Upper lobe of right lung (tissue), 1 donor: ENCODE measurements at regions not wholly inside any gene's neighbourhood (a gene's known extent, or its start where the extent isn't known, plus 50 kb on each side); places are given as distances from the start of the nearest gene placed in this dataset.
"Not testable (repeated sequence)": the region's sequence is repeated elsewhere in the genome, so short reads cannot be mapped to it uniquely, and the experiment has no call there.

Experiments used
- ATAC-seq: fragments of 200-7000 bp; cut with Tn5 transposase; one replicate; pipeline ENCODE4 v1.9.1; 2020; ENCODE audit warnings: mild to moderate bottlenecking, moderate library complexity
- DNase-seq: peaks from one replicate; pipeline ENCODE4 v3.0.0-alpha.2; 2020
- H3K27ac ChIP-seq: fragments of 200-600 bp; one replicate; pipeline ENCODE4 v1.8.0; 2022
- H3K27me3 ChIP-seq: fragments of 200-600 bp; one replicate; pipeline ENCODE4 v1.8.0; 2022; ENCODE audit warnings: mild to moderate bottlenecking
- H3K36me3 ChIP-seq: fragments of 200-600 bp; one replicate; pipeline ENCODE4 v1.8.0; 2022
- H3K4me1 ChIP-seq: fragments of 200-600 bp; one replicate; pipeline ENCODE4 v1.8.0; 2022
- H3K4me3 ChIP-seq: fragments of 200-600 bp; one replicate; pipeline ENCODE4 v1.8.0; 2022; ENCODE audit warnings: mild to moderate bottlenecking
- H3K9me3 ChIP-seq: fragments of 200-600 bp; one replicate; pipeline ENCODE4 v1.8.0; 2022
- intact Hi-C: fragments of 100-400 bp; cut with DNase I; formaldehyde crosslinking; loops from one replicate; pipeline ENCODE4 v1.11.0; 2022
- TF ChIP-seq, protein P1 (sequence below): fragments of 200-600 bp; IDR thresholded peaks from one replicate; pipeline ENCODE4 v1.8.0; 2022; ENCODE audit warnings: antibody characterized with exemption
- donor health status: DM: no; HTN: yes; CAD: no; lungs with severe emphysema.

DNA sequence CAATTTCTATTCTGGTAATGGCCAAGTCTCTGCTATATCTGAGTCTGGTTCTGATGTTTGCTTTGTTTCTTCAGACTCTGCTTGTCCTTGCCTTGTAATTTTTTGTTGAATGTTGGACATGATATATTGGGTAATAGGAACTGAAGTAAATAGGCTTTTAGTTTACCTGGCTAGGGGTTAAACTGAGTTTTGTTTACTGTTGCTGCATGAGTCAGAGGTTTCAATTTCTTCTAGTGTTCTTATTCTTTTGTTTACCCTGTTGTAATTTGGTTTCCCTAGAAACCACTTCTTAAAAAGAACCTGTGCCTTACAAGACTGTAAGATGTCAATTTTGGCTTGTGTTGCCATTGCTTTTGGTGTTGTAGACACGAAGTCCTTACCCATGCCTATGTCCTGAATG, 285.0 kb upstream of the KCNH7 start:
- intact Hi-C loops, result no loop called here
- TF ChIP-seq, protein P1, sequence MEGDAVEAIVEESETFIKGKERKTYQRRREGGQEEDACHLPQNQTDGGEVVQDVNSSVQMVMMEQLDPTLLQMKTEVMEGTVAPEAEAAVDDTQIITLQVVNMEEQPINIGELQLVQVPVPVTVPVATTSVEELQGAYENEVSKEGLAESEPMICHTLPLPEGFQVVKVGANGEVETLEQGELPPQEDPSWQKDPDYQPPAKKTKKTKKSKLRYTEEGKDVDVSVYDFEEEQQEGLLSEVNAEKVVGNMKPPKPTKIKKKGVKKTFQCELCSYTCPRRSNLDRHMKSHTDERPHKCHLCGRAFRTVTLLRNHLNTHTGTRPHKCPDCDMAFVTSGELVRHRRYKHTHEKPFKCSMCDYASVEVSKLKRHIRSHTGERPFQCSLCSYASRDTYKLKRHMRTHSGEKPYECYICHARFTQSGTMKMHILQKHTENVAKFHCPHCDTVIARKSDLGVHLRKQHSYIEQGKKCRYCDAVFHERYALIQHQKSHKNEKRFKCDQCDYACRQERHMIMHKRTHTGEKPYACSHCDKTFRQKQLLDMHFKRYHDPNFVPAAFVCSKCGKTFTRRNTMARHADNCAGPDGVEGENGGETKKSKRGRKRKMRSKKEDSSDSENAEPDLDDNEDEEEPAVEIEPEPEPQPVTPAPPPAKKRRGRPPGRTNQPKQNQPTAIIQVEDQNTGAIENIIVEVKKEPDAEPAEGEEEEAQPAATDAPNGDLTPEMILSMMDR, result no peak
- H3K9me3 ChIP-seq, result no peaks in the 10 kb centered on the region
- peak; percentile 24 for ATAC-seq
- no peak for DNase-seq
- no peak overlapping the region for H3K27ac ChIP-seq
- no peaks in the 10 kb centered on the region for H3K36me3 ChIP-seq
- H3K27me3 ChIP-seq, result no peaks in the 10 kb centered on the region
- no peaks in the 10 kb centered on the region for H3K4me1 ChIP-seq
- no peak overlapping the region for H3K4me3 ChIP-seq

DNA sequence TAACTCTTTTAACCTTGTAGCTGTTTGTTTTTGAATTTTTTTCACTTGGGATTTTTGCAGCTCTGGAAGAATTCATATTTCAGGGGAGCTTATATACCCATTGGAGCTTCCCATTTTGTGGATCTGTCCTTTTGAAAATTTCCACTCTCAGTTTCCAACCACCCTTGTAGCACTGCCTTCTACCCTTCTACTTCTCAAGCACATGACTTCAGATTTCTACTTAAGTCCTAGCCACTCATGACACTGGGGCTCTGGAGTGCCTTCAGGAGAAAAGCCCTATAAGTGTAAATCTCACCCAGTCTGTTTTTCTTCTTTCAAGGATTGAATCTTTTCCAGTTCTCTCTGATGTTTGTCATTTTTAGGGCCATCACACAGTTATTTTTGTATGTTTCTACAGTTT, 283.7 kb upstream of the KCNH7 start:
- intact Hi-C loops, result no loop called here
- ATAC-seq, result no peak
- TF ChIP-seq, protein P1, result no peak
- no peaks in the 10 kb centered on the region for H3K9me3 ChIP-seq
- no peak overlapping the region for H3K4me3 ChIP-seq
- H3K36me3 ChIP-seq, result no peaks in the 10 kb centered on the region
- no peaks in the 10 kb centered on the region for H3K27me3 ChIP-seq
- H3K27ac ChIP-seq, result no peak overlapping the region
- DNase-seq, result no peak
- no peaks in the 10 kb centered on the region for H3K4me1 ChIP-seq

DNA sequence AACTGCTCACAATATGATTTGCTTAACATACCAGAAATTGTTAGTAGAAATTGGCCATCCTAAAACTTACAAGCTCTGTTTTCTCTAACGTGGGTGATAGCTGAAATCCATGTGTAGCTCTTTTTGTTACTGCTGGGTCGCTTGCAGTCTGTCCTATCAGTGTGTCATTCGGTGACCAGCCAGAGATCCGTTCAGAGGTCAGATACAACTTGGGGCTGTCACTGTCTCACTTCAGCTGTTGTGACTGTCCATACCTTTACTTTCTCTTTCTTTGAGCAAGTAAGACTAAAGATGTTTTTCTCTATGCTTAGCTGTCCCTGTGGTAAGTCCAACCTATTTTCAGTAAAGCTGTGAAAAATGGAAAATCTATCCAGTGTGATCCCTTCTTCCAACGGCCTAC, 282.9 kb upstream of the KCNH7 start:
- Histone ChIP-seq H3K36me3 (no peaks in the 10 kb centered on the region), H3K9me3 (no peaks in the 10 kb centered on the region), H3K27ac (no peak overlapping the region), H3K4me3 (no peak overlapping the region), H3K4me1 (no peaks in the 10 kb centered on the region), H3K27me3 (no peaks in the 10 kb centered on the region)
- TF ChIP-seq, protein P1, result no peak
- intact Hi-C loops, result no loop called here
- no peak for DNase-seq
- ATAC-seq, result no peak

DNA sequence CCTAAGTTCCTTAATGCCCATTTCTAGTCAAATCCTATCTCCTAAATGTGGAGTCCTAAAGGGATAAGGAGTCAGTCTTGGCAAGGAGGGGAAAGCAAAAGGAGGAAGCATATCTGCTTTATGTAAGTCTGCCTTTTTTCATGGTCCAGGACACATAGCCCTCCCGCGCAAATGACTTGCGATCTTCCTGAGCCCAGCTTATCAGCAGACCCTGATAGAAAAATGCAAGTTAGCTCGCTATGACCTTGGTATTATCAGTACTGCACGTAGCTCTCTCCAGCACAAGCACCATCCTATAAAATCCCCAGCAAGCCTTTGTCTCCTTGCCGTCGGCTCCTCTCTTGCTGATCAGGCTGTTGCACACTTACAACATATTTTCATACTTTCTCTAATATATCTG, 281.4 kb upstream of the KCNH7 start:
- H3K27me3 ChIP-seq, result no peaks in the 10 kb centered on the region
- no peaks in the 10 kb centered on the region for H3K36me3 ChIP-seq
- no peaks in the 10 kb centered on the region for H3K4me1 ChIP-seq
- intact Hi-C loops, result no loop called here
- ATAC-seq (no peak), DNase-seq (no peak)
- H3K4me3 ChIP-seq, result no peak overlapping the region
- no peaks in the 10 kb centered on the region for H3K9me3 ChIP-seq
- TF ChIP-seq, protein P1, result no peak
- H3K27ac ChIP-seq, result no peak overlapping the region

DNA sequence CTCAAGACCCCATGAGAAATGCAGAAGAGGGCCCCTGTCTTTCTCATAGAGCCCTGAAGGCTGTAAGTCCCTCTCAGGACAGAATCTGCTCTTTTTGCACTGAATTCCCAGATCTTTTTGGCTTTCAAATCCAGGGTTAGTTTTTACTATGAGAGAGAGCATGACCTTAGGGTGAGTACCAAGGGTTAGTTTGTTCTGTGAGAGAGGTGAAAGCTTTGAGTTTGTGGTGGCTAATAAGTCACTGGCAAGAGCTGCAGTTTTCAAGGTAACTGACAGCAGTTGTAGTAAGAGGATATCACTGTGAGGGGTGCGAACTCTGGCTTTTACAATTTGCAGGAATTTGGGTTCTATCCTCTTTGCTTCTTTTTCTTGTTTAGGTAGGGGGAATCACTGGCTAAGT, 248.4 kb upstream of the KCNH7 start:
- Histone ChIP-seq H3K4me1 (no peaks in the 10 kb centered on the region), H3K27ac (no peak overlapping the region), H3K4me3 (no peak overlapping the region), H3K36me3 (no peaks in the 10 kb centered on the region), H3K9me3 (peaks cover 4% of the 10 kb centered on the region), H3K27me3 (no peaks in the 10 kb centered on the region)
- ATAC-seq (no peak), DNase-seq (no peak)
- TF ChIP-seq, protein P1, result no peak
- intact Hi-C loops, result no loop called here

DNA sequence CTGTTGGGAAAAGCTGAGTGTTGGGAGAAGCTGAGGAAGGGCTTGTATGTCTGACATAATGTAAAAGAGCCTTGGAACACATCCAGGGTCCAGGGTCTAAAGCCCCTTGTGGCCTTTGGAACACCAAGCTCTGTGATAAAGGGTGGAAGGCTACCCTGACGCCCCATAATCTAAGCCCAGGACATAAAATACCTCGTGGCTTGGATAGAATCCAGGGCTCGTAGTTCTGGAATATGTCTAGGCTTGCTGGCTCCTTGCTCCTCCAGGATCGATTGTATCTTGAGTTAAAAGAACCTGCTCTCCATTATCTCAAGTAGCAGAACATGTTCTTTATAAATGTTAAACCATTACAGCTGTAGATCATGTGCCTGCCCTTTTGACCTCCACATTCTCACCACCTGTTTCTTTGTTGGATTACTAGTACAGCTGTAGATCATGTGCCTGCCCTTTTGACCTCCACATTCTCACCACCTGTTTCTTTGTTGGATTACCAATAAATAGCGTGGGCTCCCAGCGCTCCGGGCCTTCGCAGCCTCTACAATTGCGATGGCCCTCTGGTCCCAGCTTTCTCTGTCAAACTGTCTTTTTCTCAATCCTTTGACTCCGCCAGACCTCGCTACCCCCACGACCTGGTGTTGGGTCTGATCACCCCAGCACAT, 246.9 kb upstream of the KCNH7 start:
- H3K27me3 ChIP-seq, ATAC-seq, H3K27ac ChIP-seq, H3K4me3 ChIP-seq, H3K36me3 ChIP-seq, H3K4me1 ChIP-seq, H3K9me3 ChIP-seq, DNase-seq, intact Hi-C loops: not testable (repeated sequence)
